ENCODE measurements at regions not wholly inside any gene's neighbourhood (a gene's known extent, or its start where the extent isn't known, plus 50 kb on each side); places are given as distances from the start of the nearest gene placed in this dataset.

DNA sequence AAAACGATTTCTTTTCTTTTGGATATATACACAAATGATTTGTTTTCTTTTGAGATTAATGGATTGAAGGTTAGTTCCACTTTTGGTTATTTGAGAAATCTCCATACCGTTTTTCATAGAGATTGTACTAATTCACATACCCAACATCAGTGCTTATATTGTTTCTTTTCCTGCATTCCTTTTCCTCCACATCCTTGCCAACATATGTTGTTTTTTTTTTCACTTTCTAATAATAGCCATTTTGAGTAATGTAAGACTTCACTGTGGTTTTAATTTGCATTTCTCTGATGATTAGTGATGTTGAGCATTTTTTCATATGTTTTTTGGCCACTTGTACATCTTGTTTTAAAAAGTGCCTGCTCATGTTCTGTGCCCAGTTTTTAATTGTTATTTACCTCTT is 846.4 kb upstream of the EYS start:
- no peak for FAIRE-seq
- H2BK120ac ChIP-seq (replicated peaks; ENCODE audit: low read depth, low read length): no peak overlapping the region
- no peaks in the 10 kb centered on the region; a peak in 1 of 8 replicates for H3K36me3 ChIP-seq (ENCODE audit: control insufficient read depth in 2 of 4, insufficient read depth in 4 of 4, low read length in 3 of 4)
- no peak overlapping the region for H3K4me2 ChIP-seq (ENCODE audit: insufficient read depth in 1 of 2, low read depth in 2 of 2, low read length in 2 of 2)
- WGBS, 2 experiments (ENCODE audit: extremely low coverage in 1 of 2, insufficient coverage in 1 of 2, insufficient read length in 1 of 2, insufficient replicate concordance in 2 of 2, low coverage in 1 of 2, low lambda C conversion rate in 2 of 2, missing lambda C conversion rate in 1 of 2): 89% methylated on average over 2 of the region's 2 CpGs; no CpG with 5 or more reads in 1 of the 2 experiments
- no peaks in the 10 kb centered on the region for H3K79me1 ChIP-seq (ENCODE audit: low read depth, low read length)
- H3K4me3 ChIP-seq (ENCODE audit: extremely low read depth in 1 of 4, insufficient read depth in 2 of 4, low read depth in 3 of 4, low read length in 4 of 4): no peak overlapping the region
- no peaks in the 10 kb centered on the region for H3K23me2 ChIP-seq (ENCODE audit: low read depth, low read length)
- no peak for DNase-seq (ENCODE audit: low read depth in 1 of 2, low spot score in 2 of 2)
- POLR2A ChIA-PET (ENCODE audit: partially characterized antibody): no interaction called here
- no peaks in the 10 kb centered on the region for H3K79me2 ChIP-seq (ENCODE audit: control insufficient read depth in 1 of 2, insufficient read depth in 2 of 2, low read length in 2 of 2)
- no peak overlapping the region for H2BK15ac ChIP-seq (ENCODE audit: low read length)
- H4K8ac ChIP-seq (ENCODE audit: extremely low read depth, insufficient read depth, low read length): no peak overlapping the region
- no peaks in the 10 kb centered on the region for H3K4me1 ChIP-seq (replicated peaks in 1 of 4; ENCODE audit: control insufficient read depth in 3 of 4, insufficient read depth in 4 of 4, low read length in 3 of 4)
- H3K14ac ChIP-seq (ENCODE audit: insufficient read length): no peak overlapping the region
- H2AK5ac ChIP-seq (ENCODE audit: low read depth, low read length): no peak overlapping the region
- H2BK12ac ChIP-seq (ENCODE audit: low read depth, low read length): no peak overlapping the region
- H3K56ac ChIP-seq (replicated peaks; ENCODE audit: insufficient read length, low read depth, low read length): no peak overlapping the region
- no peak overlapping the region for H4K91ac ChIP-seq (replicated peaks; ENCODE audit: insufficient read length, low read length)
- H3K27ac ChIP-seq (ENCODE audit: low read depth, low read length): no peak overlapping the region
- no peak overlapping the region for H3K23ac ChIP-seq (ENCODE audit: insufficient read length)
- H3K27me3 ChIP-seq (replicated peaks in 1 of 4; ENCODE audit: control insufficient read depth in 3 of 4, extremely low read depth in 1 of 4, insufficient read depth in 3 of 4, low read length in 3 of 4): no peaks in the 10 kb centered on the region
- peaks cover 0 to 5% of the 10 kb centered on the region in 2 experiments; a peak in 1 of 4 replicates for H3K9me3 ChIP-seq (ENCODE audit: insufficient read depth in 2 of 2, low read depth in 1 of 2, low read length in 1 of 2)
- H4K5ac ChIP-seq (ENCODE audit: insufficient read length, low read depth, low read length): no peak overlapping the region
- H3K18ac ChIP-seq (ENCODE audit: extremely low read depth, low read length): no peak overlapping the region
- no peak overlapping the region for H2BK20ac ChIP-seq (ENCODE audit: low read length)
- H3K9ac ChIP-seq (replicated peaks in 1 of 4; ENCODE audit: extremely low read depth in 1 of 4, low read depth in 3 of 4, low read length in 3 of 4): no peak overlapping the region
- CTCF ChIA-PET (ENCODE audit: partially characterized antibody): no interaction called here
- H2BK5ac ChIP-seq (ENCODE audit: low read depth, low read length): no peak overlapping the region
- no peak overlapping the region for H2AFZ ChIP-seq (ENCODE audit: low read length)
- no peaks in the 10 kb centered on the region for H4K20me1 ChIP-seq (replicated peaks in 1 of 2; ENCODE audit: control insufficient read depth in 1 of 2, insufficient read depth in 2 of 2, low read length in 2 of 2)
- H3K4ac ChIP-seq (replicated peaks; ENCODE audit: insufficient read length, low read depth, low read length): no peak overlapping the region
- TF ChIP-seq, protein P1, sequence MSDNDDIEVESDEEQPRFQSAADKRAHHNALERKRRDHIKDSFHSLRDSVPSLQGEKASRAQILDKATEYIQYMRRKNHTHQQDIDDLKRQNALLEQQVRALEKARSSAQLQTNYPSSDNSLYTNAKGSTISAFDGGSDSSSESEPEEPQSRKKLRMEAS (IDR thresholded peaks at IDR 0.05): no peak
- TF ChIP-seq NRF1 (IDR thresholded peaks at IDR 0.05; ENCODE audit: low read depth, low read length): no peak
- TF ChIP-seq CHD1 (IDR thresholded peaks at IDR 0.05; ENCODE audit: low read depth, low read length): no peak
- TF ChIP-seq SIX5 (IDR thresholded peaks at IDR 0.05; ENCODE audit: low read depth, low read length): no peak
- no peak for TF ChIP-seq BCL11A (IDR thresholded peaks at IDR 0.05; ENCODE audit: low read depth in 2 of 2, low read length in 2 of 2)
- no peak for TF ChIP-seq ASH2L (IDR thresholded peaks at IDR 0.05; ENCODE audit: low read length)
- TF ChIP-seq CHD2 (IDR thresholded peaks at IDR 0.05; ENCODE audit: low read length): no peak
- TF ChIP-seq, protein P2, sequence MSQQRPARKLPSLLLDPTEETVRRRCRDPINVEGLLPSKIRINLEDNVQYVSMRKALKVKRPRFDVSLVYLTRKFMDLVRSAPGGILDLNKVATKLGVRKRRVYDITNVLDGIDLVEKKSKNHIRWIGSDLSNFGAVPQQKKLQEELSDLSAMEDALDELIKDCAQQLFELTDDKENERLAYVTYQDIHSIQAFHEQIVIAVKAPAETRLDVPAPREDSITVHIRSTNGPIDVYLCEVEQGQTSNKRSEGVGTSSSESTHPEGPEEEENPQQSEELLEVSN (IDR thresholded peaks at IDR 0.05): no peak
- TF ChIP-seq HDAC6 (IDR thresholded peaks at IDR 0.05; ENCODE audit: low read depth, low read length): no peak
- TF ChIP-seq CREB1 (IDR thresholded peaks at IDR 0.05): no peak
- no peak for TF ChIP-seq ZNF274 (IDR thresholded peaks at IDR 0.05; ENCODE audit: borderline replicate concordance, extremely low read depth, low read length)
- TF ChIP-seq POLR2AphosphoS5 (IDR thresholded peaks at IDR 0.05; ENCODE audit: low read depth, low read length): no peak
- TF ChIP-seq KDM5A (IDR thresholded peaks at IDR 0.05; ENCODE audit: low read length): no peak
- no peak for TF ChIP-seq YY1 (IDR thresholded peaks at IDR 0.05; ENCODE audit: low read depth, low read length)
- no peak for TF ChIP-seq SIRT6 (IDR thresholded peaks at IDR 0.05; ENCODE audit: low read length)
- no peak for TF ChIP-seq RXRA (IDR thresholded peaks at IDR 0.05; ENCODE audit: insufficient read depth, low read depth, low read length)

All from H1 (cell line).